RWPE2 (cell line): ENCODE measurements at regions not wholly inside any gene's neighbourhood (a gene's known extent, or its start where the extent isn't known, plus 50 kb on each side); places are given as distances from the start of the nearest gene placed in this dataset.

Experiments
- ATAC-seq: fragments of 200-7000 bp; cut with Tn5 transposase; 3 replicates; pipeline ENCODE4 v1.9.1; 2021; ENCODE audit warnings: low read depth
- DNase-seq: peaks from one replicate; pipeline ENCODE4 v3.0.0-alpha.2; 2020; ENCODE audit warnings: low spot score
- H3K27ac ChIP-seq: fragments of 450-650 bp; 2 replicates; pipeline ENCODE4 v1.5.1; 2017; ENCODE audit warnings: mild to moderate bottlenecking; ENCODE audit not compliant: poor library complexity, severe bottlenecking
- H3K27me3 ChIP-seq: fragments of 250-450 bp; sonication (Bioruptor Pico); 2 replicates; pipeline ENCODE4 v1.5.1; 2021; ENCODE audit warnings: mild to moderate bottlenecking, moderate library complexity; ENCODE audit not compliant: insufficient read depth, poor library complexity, severe bottlenecking
- H3K36me3 ChIP-seq: fragments of 250-450 bp; sonication (Bioruptor Pico); 2 replicates; pipeline ENCODE4 v1.5.1; 2020; ENCODE audit warnings: low read depth, mild to moderate bottlenecking, moderate library complexity
- H3K4me1 ChIP-seq: fragments of 250-450 bp; sonication (Bioruptor Pico); 2 replicates; pipeline ENCODE4 v1.5.1; 2021; ENCODE audit warnings: mild to moderate bottlenecking, moderate library complexity; ENCODE audit not compliant: insufficient read depth, poor library complexity, severe bottlenecking
- H3K4me3 ChIP-seq: fragments of 250-450 bp; sonication (Bioruptor Pico); 2 replicates; pipeline ENCODE4 v1.5.1; 2021; ENCODE audit warnings: mild to moderate bottlenecking, moderate library complexity; ENCODE audit not compliant: severe bottlenecking
- H3K9me3 ChIP-seq: fragments of 250-450 bp; sonication (Bioruptor Pico); 2 replicates; pipeline ENCODE4 v1.5.1; 2021; ENCODE audit warnings: mild to moderate bottlenecking, moderate library complexity; ENCODE audit not compliant: severe bottlenecking
- TF ChIP-seq, protein P1 (sequence below): fragments of 450-650 bp; IDR thresholded peaks from one replicate; pipeline ENCODE4 v1.5.1; 2017; ENCODE audit warnings: mild to moderate bottlenecking, moderate library complexity; ENCODE audit not compliant: poor library complexity, severe bottlenecking

DNA sequence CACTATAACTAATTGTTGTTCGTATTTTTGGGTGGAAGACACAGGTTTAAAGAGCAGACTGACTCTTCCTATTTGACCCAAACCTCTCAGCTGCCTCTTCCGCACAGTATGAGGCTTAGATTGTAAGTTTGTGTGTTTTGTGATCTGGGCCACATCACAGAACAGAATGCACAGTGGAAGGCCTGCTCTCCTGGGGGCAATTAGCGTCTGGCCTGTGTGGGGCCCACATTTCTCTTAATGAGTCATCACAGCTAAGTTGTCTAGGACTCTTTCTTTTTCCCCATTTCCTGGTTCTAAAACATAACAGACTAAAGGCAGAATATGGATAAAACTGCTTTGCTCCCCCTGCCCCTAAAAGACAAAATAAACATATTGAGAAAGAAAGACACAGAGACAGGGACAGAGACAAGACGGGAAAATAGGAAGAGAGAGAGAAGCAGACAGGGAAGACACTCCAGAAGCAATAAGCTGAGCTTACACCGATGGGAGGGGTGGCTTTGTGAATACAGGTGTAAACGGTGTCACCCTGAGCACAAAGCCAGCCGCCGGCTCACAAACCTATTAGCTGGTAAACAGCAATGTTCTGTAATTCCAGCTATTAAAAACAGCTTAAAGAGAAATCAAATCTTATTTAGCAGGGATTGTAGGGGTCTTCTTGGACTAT is 127.4 kb upstream of the OPCML start:
- ATAC-seq: no peak
- H3K9me3 ChIP-seq: no peaks in the 10 kb centered on the region

DNA sequence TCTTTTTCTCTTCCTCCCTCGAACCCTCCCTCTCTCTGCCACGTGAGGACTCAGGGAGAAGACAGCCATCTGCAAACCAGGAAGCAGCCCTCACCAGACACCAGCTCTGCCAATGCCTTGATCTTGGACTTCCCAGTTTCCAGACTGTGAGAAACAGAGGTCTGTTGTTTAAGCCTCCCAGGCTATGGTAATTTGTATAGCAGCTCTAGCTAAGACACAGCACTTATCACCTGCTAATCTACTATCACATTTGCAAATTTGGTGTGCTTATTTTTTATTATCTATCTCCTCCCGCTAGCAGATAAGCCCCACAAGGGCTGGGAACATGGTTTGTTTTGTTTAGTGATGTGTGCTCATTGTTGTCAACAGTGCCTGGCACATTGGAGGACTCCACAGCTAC is 124.8 kb upstream of the OPCML start:
- ATAC-seq: no peak

More for the DNA sequence above, 127.4 kb upstream of the OPCML start:
- TF ChIP-seq, protein P1, sequence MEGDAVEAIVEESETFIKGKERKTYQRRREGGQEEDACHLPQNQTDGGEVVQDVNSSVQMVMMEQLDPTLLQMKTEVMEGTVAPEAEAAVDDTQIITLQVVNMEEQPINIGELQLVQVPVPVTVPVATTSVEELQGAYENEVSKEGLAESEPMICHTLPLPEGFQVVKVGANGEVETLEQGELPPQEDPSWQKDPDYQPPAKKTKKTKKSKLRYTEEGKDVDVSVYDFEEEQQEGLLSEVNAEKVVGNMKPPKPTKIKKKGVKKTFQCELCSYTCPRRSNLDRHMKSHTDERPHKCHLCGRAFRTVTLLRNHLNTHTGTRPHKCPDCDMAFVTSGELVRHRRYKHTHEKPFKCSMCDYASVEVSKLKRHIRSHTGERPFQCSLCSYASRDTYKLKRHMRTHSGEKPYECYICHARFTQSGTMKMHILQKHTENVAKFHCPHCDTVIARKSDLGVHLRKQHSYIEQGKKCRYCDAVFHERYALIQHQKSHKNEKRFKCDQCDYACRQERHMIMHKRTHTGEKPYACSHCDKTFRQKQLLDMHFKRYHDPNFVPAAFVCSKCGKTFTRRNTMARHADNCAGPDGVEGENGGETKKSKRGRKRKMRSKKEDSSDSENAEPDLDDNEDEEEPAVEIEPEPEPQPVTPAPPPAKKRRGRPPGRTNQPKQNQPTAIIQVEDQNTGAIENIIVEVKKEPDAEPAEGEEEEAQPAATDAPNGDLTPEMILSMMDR: no peak
- no peak for DNase-seq
- no peak overlapping the region for H3K27ac ChIP-seq
- no peaks in the 10 kb centered on the region for H3K4me1 ChIP-seq
- H3K4me3 ChIP-seq: no peak overlapping the region
- H3K36me3 ChIP-seq: no peaks in the 10 kb centered on the region
- H3K27me3 ChIP-seq: no peaks in the 10 kb centered on the region

DNA sequence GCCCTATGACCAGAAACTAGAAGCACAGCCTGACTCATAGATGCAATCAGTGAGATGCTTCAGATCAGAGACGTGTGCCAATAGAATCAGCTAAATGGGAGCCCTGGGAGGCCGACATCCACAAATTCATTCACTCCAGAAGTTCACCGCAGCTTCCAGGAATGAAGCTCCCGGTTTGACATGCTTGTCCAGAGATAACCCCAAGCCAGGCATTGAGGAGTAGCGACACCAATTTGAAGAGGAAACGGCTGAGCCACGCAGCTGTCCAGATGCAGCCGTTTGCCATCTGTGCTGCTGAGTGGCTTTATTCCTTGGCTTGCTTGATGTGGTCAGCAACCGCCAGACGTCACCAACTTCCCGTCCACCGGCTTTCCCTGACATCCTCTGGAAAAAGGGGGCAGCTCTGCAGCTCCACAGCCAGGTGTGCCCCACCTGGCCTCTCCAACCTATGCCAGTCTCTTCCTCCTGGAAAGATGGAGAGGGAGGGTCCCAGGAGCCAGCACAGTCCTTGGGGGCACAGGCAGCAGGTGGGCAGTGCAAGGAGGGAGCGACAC is 123.9 kb upstream of the OPCML start:
- no peaks in the 10 kb centered on the region for H3K27me3 ChIP-seq
- no peak for ATAC-seq

More for the DNA sequence above, 124.8 kb upstream of the OPCML start:
- Histone ChIP-seq H3K27me3 (no peaks in the 10 kb centered on the region), H3K27ac (no peak overlapping the region), H3K4me1 (no peaks in the 10 kb centered on the region), H3K36me3 (no peaks in the 10 kb centered on the region), H3K4me3 (no peak overlapping the region), H3K9me3 (no peaks in the 10 kb centered on the region)
- TF ChIP-seq, protein P1: no peak
- no peak for DNase-seq

DNA sequence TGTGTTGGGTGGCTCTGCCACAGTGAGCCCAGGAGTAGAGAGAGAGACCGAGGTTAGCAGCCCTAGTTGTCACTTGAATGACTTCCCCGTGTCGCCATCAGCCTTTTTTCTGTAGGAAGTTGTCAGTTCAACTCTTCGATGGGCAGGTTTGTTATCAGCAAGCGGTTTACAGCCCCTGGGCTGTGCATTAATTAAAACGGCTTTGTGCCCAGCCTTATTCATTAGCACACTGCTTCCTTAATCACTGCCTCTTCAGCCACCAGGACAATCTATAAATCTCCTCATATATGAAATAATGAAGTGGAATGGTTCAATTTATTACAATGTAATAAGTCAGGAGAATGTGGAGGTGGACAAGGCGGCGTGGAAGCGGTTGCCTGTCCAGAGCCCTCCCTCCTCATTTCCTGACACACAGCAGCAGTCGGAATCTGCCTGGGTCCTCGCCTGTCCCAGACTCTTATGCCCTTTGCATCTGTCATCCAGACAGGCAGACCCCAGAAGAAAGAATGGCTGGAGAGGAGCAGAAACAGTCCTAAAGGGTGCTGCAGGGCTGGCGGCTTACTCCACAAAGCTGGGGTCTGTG is 122.4 kb upstream of the OPCML start:
- DNase-seq: no peak

More for the DNA sequence above, 123.9 kb upstream of the OPCML start:
- no peaks in the 10 kb centered on the region for H3K36me3 ChIP-seq
- H3K9me3 ChIP-seq: no peaks in the 10 kb centered on the region
- no peak overlapping the region for H3K27ac ChIP-seq
- H3K4me3 ChIP-seq: no peak overlapping the region
- TF ChIP-seq, protein P1: no peak
- no peak for DNase-seq
- H3K4me1 ChIP-seq: no peaks in the 10 kb centered on the region

More for the DNA sequence above, 122.4 kb upstream of the OPCML start:
- Histone ChIP-seq H3K9me3 (no peaks in the 10 kb centered on the region), H3K27ac (no peak overlapping the region), H3K36me3 (no peaks in the 10 kb centered on the region), H3K4me3 (no peak overlapping the region), H3K4me1 (no peaks in the 10 kb centered on the region), H3K27me3 (no peaks in the 10 kb centered on the region)
- TF ChIP-seq, protein P1: no peak
- no peak for ATAC-seq
